ENCODE measurements at regions not wholly inside any gene's neighbourhood (a gene's known extent, or its start where the extent isn't known, plus 50 kb on each side); places are given as distances from the start of the nearest gene placed in this dataset.

DNA sequence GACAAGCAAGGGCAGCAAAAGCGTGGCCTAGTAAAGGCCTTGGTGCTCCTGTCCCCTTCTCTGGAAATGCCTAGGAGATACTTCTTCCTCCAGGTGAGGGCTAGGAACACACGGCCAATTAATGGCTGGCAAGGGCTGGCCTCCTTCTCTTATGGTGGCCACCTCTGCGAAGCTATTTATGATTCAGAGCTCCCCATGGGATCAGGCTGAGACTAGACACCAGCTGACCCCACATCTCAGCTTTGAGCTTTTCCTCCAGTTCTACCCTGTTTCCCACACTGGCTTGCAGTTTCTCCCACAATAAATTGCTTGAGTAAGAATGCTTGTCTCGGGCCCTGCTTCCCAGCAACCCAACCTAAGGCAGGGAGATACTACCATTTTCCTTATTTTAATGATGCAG lies 53.7 kb downstream of the CAMK2N1 start:
- Mint-ChIP-seq H3K4me1 (ENCODE audit: low read depth) (peaks cover 2% of the 10 kb centered on the region), H3K4me3 (ENCODE audit: low read depth) (no peak overlapping the region), H3K36me3 (ENCODE audit: low read depth) (no peaks in the 10 kb centered on the region), H3K27ac (no peak overlapping the region), H3K9me3 (no peaks in the 10 kb centered on the region), H3K27me3 (ENCODE audit: low read depth) (peaks cover 18% of the 10 kb centered on the region)
- intact Hi-C loops (cut with micrococcal nuclease): no loop called here
- DNase-seq (ENCODE audit: low spot score): no peak

DNA sequence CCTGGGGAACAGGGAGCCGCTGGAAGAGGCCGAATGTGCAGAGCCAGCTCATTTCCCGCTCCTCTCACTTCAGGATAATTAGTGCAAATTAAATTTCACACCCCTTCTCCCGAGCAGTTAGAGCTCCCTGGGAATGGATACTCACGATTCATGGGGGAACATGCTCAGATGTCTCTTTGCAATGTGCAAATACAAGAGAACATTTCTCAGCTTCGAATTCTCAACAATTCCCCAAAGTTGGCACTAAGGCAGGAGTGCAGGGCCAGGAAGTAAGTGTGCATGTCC lies 54.9 kb downstream of the CAMK2N1 start:
- Mint-ChIP-seq H3K36me3 (ENCODE audit: low read depth) (no peaks in the 10 kb centered on the region), H3K4me1 (ENCODE audit: low read depth) (peaks cover 11% of the 10 kb centered on the region), H3K27ac (no peak overlapping the region), H3K4me3 (ENCODE audit: low read depth) (no peak overlapping the region), H3K27me3 (ENCODE audit: low read depth) (peaks cover 21% of the 10 kb centered on the region), H3K9me3 (no peaks in the 10 kb centered on the region)
- no peak for DNase-seq (ENCODE audit: low spot score)
- intact Hi-C loops (cut with micrococcal nuclease): loop anchor here (2.0 kb wide), 1 partner anchor 198 kb away; no protein-coding TSS in a partner anchor

DNA sequence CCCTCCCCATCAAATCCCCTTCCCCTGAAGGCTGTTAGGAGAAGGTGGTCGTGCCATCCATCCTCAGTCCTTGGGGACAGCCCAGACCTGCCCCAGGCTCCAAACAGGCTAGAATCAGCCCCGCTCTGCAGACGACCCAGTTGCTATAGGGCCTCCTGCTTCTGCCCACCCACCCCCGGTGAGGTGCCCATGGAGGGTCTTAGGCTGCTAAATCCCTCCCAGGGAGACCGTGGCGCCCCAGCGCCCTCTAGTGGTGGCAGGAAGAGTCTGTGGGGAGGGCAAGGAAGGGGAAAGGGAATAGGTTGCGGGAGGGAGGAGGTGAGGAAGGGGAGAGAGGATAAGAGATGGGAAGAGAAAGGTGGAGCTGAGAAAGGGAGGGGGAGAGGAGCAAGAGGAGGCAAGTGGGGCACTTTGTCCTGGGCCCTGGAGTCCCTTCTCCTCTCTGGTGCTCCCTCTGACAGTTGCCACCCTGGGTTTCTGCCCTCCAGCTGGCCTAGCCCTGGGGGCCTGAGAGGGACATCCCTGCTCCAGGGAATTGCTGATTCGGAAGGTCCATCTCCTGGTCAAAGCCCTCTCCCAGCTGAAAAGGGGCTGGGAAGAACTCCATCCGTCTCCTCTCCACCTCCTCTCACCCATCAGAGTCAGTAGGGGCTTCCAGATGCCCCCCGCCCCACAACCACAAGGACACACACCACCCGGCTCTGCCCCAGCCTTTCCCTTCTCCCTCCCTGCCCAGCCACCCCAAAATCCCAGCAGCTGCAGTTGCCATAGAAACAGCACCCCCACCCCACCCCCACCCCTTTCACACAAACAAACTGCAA lies 55.4 kb downstream of the CAMK2N1 start:
- Mint-ChIP-seq H3K4me3 (ENCODE audit: low read depth) (no peak overlapping the region), H3K4me1 (ENCODE audit: low read depth) (peaks cover 11% of the 10 kb centered on the region), H3K27ac (no peak overlapping the region), H3K27me3 (ENCODE audit: low read depth) (peaks cover 21% of the 10 kb centered on the region), H3K9me3 (no peaks in the 10 kb centered on the region), H3K36me3 (ENCODE audit: low read depth) (no peaks in the 10 kb centered on the region)
- intact Hi-C loops (cut with micrococcal nuclease): loop anchor here (1.0 to 2.0 kb wide), 2 partner anchors 198 to 217 kb away; no protein-coding TSS in a partner anchor
- DNase-seq (ENCODE audit: low spot score): no peak

DNA sequence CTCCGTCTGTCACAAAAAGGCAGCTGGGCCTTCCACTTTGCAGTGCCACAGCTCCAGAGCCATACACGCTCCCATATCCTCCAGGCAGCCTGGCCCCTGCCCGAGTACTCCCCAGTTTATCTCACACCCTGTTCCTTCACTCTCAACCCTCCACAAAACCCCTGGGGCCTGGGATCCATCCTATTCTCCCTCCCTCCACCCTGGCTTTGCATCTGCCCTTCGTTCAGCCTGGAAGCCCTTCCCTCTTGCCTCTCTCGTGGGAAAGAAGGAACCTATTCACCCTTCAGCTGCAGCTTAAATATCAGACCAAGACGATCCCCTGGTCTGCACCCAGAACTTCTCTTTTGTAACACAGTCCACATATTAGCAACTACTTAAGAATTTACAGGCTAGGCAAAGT lies 56.7 kb downstream of the CAMK2N1 start:
- Mint-ChIP-seq H3K27ac (no peak overlapping the region), H3K4me1 (ENCODE audit: low read depth) (peaks cover 11% of the 10 kb centered on the region), H3K27me3 (ENCODE audit: low read depth) (peaks cover 24% of the 10 kb centered on the region), H3K36me3 (ENCODE audit: low read depth) (no peaks in the 10 kb centered on the region), H3K9me3 (peaks cover 7% of the 10 kb centered on the region), H3K4me3 (ENCODE audit: low read depth) (no peak overlapping the region)
- no peak for DNase-seq (ENCODE audit: low spot score)
- intact Hi-C loops (cut with micrococcal nuclease): no loop called here

DNA sequence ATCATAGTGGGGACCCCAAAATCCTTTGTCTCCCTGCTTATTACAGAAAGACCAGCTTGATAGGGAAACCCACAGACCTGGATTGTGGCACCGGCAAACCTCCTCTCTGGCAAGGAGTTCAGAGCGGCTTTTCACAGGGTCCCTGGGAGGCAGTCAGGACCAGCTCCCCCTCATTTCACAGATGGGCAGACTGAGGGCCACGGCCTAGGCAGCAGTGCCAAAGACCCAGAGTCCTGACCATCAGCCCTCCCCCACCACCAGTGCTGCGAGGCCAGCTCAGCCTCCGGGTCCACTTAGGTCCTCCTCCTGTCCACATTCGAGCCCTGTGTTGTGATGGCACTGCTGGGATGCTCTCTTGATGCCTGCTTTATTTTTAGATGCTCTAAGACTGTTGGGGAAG lies 57.2 kb downstream of the CAMK2N1 start:
- Mint-ChIP-seq H3K4me3 (ENCODE audit: low read depth) (no peak overlapping the region), H3K27ac (no peak overlapping the region), H3K9me3 (peaks cover 9% of the 10 kb centered on the region), H3K36me3 (ENCODE audit: low read depth) (no peaks in the 10 kb centered on the region), H3K27me3 (ENCODE audit: low read depth) (peaks cover 24% of the 10 kb centered on the region), H3K4me1 (ENCODE audit: low read depth) (peaks cover 11% of the 10 kb centered on the region)
- intact Hi-C loops (cut with micrococcal nuclease): no loop called here
- DNase-seq (ENCODE audit: low spot score): no peak

DNA sequence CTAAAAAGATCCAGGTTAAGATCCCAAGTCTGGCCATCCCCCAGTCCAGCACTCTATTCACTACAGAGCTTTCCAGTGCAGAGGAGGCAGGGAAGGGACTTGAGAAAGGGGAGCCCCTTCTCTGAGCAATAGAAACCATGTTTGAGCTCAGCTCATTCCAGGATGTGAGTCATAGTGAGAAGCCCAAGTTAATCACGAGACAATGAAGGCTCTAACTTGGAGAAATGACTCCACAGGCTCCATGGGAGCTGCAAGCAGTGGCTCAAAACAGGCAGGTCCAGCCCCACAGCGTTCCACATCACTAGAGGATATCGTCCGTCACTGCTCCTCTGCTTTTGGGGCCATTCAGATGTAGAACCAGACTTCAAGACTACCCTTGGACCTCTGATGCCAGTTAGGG lies 59.1 kb downstream of the CAMK2N1 start:
- Mint-ChIP-seq H3K27me3 (ENCODE audit: low read depth) (peaks cover 24% of the 10 kb centered on the region), H3K4me3 (ENCODE audit: low read depth) (no peak overlapping the region), H3K36me3 (ENCODE audit: low read depth) (no peaks in the 10 kb centered on the region), H3K9me3 (peaks cover 25% of the 10 kb centered on the region), H3K27ac (no peak overlapping the region), H3K4me1 (ENCODE audit: low read depth) (peaks cover 11% of the 10 kb centered on the region)
- no peak for DNase-seq (ENCODE audit: low spot score)
- intact Hi-C loops (cut with micrococcal nuclease): no loop called here

DNA sequence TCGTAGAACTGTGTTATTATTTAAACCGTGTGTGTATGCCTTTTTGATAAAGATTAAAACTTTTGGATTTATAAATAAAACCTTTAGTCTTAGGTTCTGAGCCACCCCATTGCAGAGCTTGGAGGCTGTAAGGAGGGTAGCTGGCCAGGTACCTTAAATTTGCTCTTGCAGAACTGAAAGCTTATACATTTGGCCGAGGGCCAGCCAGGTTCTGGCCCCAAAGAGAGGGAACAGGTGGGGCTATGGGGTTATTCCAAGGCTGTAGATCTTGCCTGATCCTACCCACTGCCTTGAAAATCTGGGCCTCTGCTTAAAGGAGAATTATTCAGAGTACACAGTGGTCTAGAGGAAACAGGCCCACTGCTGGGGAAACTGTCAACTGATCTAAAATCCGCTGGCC lies 59.6 kb downstream of the CAMK2N1 start:
- Mint-ChIP-seq H3K4me1 (ENCODE audit: low read depth) (peaks cover 11% of the 10 kb centered on the region), H3K9me3 (peaks cover 25% of the 10 kb centered on the region), H3K27ac (no peak overlapping the region), H3K27me3 (ENCODE audit: low read depth) (peaks cover 29% of the 10 kb centered on the region), H3K4me3 (ENCODE audit: low read depth) (no peak overlapping the region), H3K36me3 (ENCODE audit: low read depth) (no peaks in the 10 kb centered on the region)
- intact Hi-C loops (cut with micrococcal nuclease): no loop called here
- DNase-seq (ENCODE audit: low spot score): no peak

DNA sequence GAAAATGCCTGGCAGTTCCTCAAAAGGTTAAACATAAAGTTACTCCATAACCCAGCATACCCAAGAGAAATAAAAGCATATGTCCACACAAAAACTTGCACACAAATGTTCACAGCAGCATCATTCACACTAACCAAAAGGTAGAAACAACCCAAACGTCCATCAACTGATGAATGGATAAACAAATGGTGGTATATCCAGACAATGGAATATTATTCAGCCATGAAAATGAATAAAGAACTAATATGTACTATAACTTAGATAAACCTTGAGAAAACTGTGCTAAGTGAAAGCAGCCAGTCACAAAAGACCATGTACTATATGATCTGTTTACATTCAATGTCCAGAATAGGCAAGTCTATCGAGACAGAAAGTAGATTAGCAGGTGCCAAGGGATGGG lies 60.4 kb downstream of the CAMK2N1 start:
- DNase-seq (ENCODE audit: low spot score): no peak
- intact Hi-C loops (cut with micrococcal nuclease): no loop called here

DNA sequence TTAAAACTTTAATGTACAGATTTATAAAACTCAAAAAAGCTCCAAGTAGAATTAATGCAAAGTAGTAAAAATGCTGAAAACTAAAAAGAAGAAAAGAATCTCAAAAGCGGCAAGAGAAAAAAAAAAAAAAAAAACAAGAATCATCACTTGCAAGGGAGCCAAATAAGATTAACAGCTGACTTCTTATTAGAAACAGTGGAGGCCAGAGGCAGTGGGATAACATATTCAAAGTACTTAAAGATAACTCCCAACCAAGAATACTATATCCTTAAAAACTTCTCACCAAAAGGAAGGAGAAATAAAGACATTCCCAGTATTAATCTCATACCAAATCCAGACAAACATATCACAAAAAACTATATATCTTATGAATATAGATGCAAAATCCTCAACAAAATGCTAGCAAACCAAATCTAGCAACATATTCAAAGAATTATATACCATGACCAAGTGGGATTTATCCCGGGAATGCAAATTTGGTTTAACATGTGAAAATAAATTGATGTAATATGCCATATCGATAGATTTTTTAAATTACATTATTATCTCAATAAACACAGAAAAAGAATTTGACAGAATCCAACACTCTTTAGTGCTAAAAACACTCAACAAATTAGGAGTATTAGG lies 62.7 kb downstream of the CAMK2N1 start:
- Mint-ChIP-seq H3K4me3 (ENCODE audit: low read depth) (no peak overlapping the region), H3K36me3 (ENCODE audit: low read depth) (no peaks in the 10 kb centered on the region)

More for the DNA sequence above, 60.4 kb downstream of the CAMK2N1 start:
- Mint-ChIP-seq H3K9me3 (peaks cover 25% of the 10 kb centered on the region), H3K4me1 (ENCODE audit: low read depth) (peaks cover 11% of the 10 kb centered on the region), H3K36me3 (ENCODE audit: low read depth) (no peaks in the 10 kb centered on the region), H3K4me3 (ENCODE audit: low read depth) (no peak overlapping the region), H3K27ac (no peak overlapping the region), H3K27me3 (ENCODE audit: low read depth) (peaks cover 33% of the 10 kb centered on the region)

DNA sequence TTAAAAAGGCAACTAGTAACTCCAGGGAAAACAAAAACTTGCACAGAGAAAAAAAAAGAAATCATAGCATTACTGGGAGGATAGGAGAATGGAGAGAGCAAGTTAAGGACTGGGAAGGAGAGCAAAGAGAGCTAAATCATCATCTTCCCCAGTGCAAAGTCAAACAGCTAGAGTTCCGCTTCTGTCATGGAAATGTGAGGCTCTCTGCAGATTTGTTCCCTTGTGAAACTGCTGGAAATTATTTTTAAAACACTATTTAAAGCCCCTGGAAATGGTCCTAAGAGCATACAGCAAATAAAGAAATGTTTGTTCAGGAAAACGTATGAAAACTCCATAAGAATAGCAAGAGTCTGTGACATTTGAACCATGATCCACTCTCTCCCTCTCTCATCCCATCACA lies 64.6 kb downstream of the CAMK2N1 start:
- Mint-ChIP-seq H3K4me3 (ENCODE audit: low read depth) (no peak overlapping the region), H3K27me3 (ENCODE audit: low read depth) (peaks cover 35% of the 10 kb centered on the region), H3K9me3 (peaks cover 25% of the 10 kb centered on the region), H3K27ac (no peak overlapping the region), H3K36me3 (ENCODE audit: low read depth) (no peaks in the 10 kb centered on the region), H3K4me1 (ENCODE audit: low read depth) (peaks cover under 1% of the 10 kb centered on the region)
- DNase-seq (ENCODE audit: low spot score): no peak
- intact Hi-C loops (cut with micrococcal nuclease): no loop called here

More for the DNA sequence above, 62.7 kb downstream of the CAMK2N1 start:
- no peak for DNase-seq (ENCODE audit: low spot score)
- Mint-ChIP-seq H3K27me3 (ENCODE audit: low read depth) (peaks cover 39% of the 10 kb centered on the region), H3K27ac (no peak overlapping the region), H3K4me1 (ENCODE audit: low read depth) (peaks cover 11% of the 10 kb centered on the region), H3K9me3 (peaks cover 25% of the 10 kb centered on the region)
- intact Hi-C loops (cut with micrococcal nuclease): no loop called here

DNA sequence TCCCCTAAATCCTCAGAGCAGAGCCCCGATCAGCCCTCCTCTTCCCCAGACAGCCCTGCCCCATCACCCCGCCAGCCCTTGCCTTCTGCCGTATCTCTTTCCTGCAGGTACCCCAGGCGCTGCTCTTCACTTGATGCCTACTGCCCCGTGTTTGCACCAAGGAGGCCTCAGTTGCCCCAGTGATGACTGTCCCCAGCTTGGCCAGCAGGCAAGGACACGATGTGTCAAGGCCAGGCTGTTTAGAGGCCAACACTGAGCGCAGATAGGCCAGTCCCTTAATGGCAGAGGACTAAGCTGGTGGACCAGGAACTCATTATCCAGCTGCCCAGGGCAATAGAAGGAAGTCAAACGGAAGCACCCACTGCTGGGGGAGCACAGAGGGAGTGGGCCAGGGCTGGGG lies 68.4 kb downstream of the CAMK2N1 start:
- DNase-seq (ENCODE audit: low spot score): no peak
- no peaks in the 10 kb centered on the region for H3K36me3 Mint-ChIP-seq (ENCODE audit: low read depth)
- no peak overlapping the region for H3K27ac Mint-ChIP-seq
- peaks cover 5% of the 10 kb centered on the region for H3K9me3 Mint-ChIP-seq
- H3K4me1 Mint-ChIP-seq (ENCODE audit: low read depth): no peaks in the 10 kb centered on the region
- intact Hi-C loops (cut with micrococcal nuclease): no loop called here
- no peak overlapping the region for H3K4me3 Mint-ChIP-seq (ENCODE audit: low read depth)
- peaks cover 25% of the 10 kb centered on the region for H3K27me3 Mint-ChIP-seq (ENCODE audit: low read depth)

DNA sequence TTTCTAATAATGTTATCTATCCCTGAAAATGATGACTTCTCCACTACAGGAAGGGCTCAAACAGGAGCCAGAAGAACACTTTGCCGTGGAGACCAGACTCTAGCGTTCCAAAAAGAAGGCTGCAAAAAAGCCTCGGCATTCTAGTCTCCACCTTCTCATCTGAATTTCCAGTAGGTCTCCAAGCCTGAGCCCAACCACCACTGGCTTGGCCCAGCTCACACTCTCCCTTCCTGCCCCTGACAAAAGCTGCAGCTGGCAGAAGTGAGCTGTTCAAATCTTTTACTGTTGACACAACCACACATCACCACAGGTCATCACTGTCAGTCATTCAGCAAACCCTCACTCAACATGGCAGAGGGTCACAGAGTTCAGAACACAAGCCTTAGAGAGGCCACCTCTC lies 69.3 kb downstream of the CAMK2N1 start:
- Mint-ChIP-seq H3K27me3 (ENCODE audit: low read depth) (peaks cover 22% of the 10 kb centered on the region), H3K4me3 (ENCODE audit: low read depth) (no peak overlapping the region), H3K36me3 (ENCODE audit: low read depth) (no peaks in the 10 kb centered on the region), H3K27ac (no peak overlapping the region), H3K9me3 (no peaks in the 10 kb centered on the region), H3K4me1 (ENCODE audit: low read depth) (no peaks in the 10 kb centered on the region)
- DNase-seq (ENCODE audit: low spot score): no peak
- intact Hi-C loops (cut with micrococcal nuclease): no loop called here

DNA sequence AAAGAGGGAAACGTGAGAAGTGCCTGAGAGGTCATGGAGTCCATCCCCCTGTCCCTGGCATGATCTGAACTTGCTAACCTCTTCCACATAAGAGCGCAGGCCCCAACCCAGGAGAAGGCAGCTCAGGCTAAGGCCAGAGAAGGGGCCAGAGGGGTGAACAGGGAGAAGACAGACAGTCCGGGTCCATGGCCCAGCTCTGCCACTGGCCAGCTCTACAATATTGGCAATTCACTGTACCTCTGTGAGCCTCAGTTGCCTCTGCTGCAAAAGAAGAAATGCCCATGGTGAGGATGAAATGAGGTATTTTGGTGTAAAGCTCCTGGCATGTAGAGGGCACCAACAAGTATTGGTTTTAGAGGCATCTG lies 72.3 kb downstream of the CAMK2N1 start:
- H3K4me1 Mint-ChIP-seq (ENCODE audit: low read depth): no peaks in the 10 kb centered on the region
- intact Hi-C loops (cut with micrococcal nuclease): no loop called here
- H3K9me3 Mint-ChIP-seq: no peaks in the 10 kb centered on the region
- H3K36me3 Mint-ChIP-seq (ENCODE audit: low read depth): no peaks in the 10 kb centered on the region
- no peak overlapping the region for H3K4me3 Mint-ChIP-seq (ENCODE audit: low read depth)
- H3K27me3 Mint-ChIP-seq (ENCODE audit: low read depth): peaks cover 3% of the 10 kb centered on the region
- H3K27ac Mint-ChIP-seq: no peak overlapping the region
- no peak for DNase-seq (ENCODE audit: low spot score)

Data from activated T-helper 2 cell treated with anti-CD3 and anti-CD28 coated beads, Interferon-gamma antibody, Interleukin-2, Interleukin-4, amounts not matched to agents 10 μg/mL and 5 μg/mL and 100 μg/mL, durations not matched to agents 14 hours and 24 hours and 36 hours (primary cell).